HL-60/S4 treated with phorbol 12-myristate 13-acetate at 8.2 ng/mL for 4 days and 3 days (cell line): ENCODE measurements at regions not wholly inside any gene's neighbourhood (a gene's known extent, or its start where the extent isn't known, plus 50 kb on each side); places are given as distances from the start of the nearest gene placed in this dataset.
"Not testable (repeated sequence)": the region's sequence is repeated elsewhere in the genome, so short reads cannot be mapped to it uniquely, and the experiment has no call there.

ENCODE experiments used
- in situ Hi-C: fragments of 300-500 bp; cut with MboI; formaldehyde crosslinking; loops from 2 replicates; pipeline ENCODE4 v1.15.0; 2022; ENCODE audit warnings: low sequenced_read_pairs

DNA sequence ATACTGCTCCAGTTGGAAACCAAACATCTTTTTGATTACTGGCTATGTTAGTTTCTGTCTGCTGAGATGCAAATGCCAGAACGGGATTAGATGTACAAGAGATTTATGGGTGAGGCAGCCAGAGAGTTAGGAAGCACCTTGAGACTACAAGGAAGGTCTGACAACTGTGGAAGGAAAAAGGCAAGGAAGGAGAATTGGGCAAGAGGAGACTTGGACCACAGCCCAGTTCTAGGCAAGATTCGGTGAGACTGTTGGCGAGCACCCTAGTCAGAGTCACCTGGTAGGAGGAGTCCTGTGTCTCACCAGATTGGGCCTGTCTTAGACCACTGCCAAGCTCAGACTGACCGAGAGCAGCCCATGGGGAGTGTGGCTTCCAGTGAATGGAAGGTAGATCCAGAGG is 91.8 kb upstream of the F13A1 start:
- in situ Hi-C loops, result no loop called here

DNA sequence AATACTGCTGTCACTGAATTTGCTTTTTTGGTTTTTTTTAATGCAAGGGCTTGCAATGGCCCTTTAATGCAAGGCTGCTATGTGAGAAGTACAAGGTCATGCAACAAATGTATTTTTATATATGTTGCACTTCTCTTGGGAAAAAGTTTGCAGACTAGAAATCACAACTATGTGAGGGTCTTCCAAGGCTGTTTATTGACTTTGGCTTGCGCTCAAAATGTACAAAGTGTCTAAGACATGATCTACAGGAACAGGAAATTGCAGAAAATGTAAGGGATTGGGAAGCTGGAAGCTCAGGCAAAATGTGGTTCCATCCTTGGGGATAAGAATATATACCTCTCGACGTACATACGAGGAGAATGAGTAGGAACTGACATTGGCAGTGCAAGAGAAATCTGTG is 92.2 kb upstream of the F13A1 start:
- in situ Hi-C loops, result no loop called here

DNA sequence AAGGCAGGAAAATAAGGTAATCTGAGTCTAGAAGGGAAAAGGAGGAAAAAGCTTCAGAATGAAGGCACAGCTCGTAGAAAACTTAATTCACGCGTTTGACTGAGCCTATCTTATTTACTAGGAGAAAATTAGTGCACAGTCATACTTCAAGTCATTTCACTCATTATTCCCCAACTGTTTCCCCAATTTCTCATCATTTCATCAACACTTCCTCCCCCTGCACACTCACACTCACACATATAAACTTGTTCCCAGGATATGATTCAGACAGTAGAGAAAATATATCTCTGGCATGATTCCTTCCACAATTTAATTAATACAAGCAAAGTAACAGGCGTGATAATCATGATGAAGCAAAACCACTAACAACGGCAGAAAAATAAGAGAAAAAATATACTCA is 94.5 kb upstream of the F13A1 start:
- in situ Hi-C loops, result no loop called here

DNA sequence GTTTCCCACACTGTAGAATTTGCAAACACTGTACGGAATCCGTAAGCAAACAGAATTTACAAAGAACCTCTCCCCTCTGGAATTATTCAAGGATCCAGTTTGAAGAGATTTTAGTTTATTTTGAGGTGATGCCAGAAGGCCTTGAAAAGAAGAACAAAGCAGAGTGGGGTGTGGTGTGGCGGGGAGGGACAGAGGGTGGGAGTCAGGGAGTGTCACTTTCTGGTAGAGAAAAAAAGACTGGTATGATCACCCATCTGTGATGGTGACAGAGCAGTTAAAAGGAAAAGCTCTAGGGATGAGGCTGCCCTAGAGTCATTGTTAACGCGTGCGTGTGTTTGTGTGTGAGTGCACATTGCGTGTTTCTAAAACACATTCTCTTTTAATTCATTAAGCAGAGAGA is 97.0 kb upstream of the F13A1 start:
- in situ Hi-C loops, result no loop called here

DNA sequence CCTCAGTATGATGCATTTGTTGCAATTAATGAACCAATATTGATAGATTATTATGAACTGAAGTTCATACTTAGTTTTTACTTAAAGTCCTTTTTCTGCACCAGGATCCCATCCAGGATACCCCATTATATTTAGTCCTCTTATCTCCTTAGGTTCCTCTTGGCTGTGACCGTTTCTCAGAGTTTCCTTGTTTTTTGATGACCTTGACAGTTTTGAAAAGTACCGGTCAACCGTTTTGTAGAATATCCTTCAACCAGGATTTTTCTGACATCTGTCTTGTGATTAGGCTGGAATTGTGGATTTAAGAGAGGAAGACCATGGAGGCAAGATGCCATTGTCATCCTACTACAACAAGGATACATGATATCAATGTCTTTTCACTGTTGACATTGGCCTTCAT is 98.0 kb upstream of the F13A1 start:
- in situ Hi-C loops, result no loop called here

DNA sequence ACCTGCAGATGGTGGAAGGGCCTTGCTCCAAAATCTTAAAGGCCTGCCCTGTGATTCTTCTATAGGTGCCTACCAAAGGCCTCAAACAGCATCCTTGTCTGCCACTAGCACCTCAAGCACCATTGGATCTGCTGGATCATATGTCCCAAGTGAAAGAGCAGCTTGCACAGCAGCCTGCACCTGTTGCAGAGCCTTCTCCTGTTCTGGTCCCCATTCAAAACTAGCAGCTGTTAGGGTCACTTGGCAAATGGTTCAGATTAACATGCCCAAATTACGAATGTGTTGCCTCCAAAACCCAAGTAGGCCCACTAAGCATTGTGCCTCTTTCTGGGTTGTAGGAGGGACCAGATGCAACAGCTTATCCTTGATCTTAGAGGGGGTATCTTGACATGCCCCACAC is 99.6 kb upstream of the F13A1 start:
- in situ Hi-C loops, result no loop called here

DNA sequence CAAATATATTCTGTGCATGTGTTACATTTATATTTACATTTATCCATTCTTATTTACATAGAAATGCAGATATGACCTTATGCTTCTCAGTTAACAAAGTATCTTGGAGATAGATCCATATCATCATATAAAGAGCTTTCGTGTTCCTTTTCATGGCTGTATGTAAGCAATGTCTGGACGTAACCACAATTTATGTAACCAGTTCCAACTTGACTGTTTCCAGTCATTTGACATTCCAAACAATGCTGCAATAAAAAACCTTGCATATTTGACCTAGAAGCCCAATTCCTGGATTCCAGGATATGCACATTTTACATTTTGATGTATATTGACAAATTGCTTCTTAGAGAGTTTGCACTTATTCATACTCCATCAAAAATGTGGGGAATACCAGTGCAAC is 113.7 kb upstream of the F13A1 start:
- in situ Hi-C loops, result no loop called here

DNA sequence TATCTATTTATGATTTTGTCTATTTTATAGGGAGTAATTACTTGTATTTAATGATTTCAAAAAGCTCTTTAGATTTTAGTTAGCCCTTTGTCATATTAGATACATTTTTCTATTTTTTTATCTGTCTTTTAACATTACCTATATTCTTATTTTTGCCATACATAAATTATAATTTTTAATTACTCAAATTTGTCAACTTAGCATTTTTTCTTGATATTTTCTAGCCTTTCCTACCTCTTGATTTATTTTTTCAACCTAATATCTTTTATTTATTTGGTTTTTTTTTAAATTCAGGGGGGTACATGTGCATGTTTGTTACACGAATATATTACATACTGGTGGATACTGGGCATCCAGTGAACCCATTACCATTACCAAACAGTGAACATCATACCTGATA is 114.3 kb upstream of the F13A1 start:
- in situ Hi-C loops, result no loop called here

DNA sequence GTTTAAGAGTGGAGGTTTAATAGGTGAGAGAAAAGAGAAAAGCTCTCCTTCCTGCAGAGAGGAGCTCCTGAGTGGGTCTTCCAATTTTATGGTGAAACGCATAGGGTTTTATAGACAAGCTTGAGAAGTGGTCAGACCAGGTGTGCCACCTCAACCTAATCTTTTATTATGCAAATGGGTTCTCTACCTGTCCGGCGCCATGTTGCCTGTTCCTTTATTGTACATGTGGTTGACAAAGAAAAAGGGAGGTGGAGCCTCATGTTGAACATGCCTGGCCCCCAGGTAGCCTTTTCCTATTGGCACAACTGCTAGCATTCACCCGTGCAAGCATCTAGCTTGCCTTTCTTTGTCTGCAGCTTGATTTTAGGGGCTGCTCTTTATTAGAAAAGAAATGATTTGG is 115.9 kb upstream of the F13A1 start:
- in situ Hi-C loops, result no loop called here

DNA sequence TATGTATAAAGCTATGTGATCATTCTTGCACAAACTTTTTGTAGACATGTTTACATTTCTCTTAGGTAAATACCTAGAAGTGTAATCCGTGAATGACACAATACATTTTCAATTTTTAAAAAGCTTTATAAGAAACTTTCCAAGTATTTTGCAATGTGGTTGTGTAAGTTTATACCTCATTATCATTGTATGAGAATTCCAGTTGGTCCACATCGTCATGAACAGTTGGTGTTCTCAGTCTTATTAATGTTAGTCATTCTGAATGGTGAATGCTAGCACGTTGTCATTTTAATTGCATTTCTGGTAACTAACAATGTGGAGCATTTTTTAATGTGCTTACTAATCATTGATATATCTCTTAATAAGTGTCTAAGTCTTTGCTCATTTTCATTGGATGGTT is 116.5 kb upstream of the F13A1 start:
- in situ Hi-C loops, result no loop called here

DNA sequence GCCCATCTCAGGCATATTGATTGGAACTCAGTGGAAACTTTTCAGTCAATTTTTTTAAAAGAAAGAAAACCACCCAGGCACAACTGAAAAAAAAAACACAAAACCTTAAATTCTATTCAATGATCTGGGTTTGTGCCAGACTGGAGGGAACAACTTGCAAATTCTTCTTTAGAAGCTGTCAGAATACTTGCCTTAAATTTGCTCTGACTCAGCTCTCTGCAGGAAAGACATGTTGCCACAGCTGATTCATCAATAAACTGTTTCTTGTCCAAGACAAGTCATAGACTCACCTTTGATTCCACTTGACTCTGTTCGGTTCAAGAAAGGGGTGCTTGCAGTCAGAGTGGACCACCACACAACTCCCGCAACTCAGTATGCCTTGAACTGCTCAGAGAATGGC is 117.8 kb upstream of the F13A1 start:
- in situ Hi-C loops, result no loop called here

DNA sequence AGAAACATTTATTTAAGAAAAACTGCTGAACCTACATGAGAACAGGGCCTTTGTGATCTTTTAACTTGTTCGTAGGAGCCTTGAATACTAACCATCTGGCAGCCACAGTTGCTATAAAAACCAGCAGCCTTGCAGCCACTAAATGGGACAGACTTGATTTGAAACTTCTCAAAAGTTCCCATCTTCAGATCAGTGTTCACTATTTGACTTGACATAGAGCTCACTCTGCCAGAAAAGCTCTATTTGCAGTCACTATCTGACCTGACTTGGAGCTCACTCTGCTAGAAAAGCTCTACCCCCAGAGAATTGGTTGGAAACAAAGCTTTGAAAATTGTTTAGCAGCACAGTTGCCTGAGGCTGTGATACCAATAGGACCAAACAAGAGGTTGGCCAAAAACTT is 119.3 kb upstream of the F13A1 start:
- in situ Hi-C loops, result no loop called here

DNA sequence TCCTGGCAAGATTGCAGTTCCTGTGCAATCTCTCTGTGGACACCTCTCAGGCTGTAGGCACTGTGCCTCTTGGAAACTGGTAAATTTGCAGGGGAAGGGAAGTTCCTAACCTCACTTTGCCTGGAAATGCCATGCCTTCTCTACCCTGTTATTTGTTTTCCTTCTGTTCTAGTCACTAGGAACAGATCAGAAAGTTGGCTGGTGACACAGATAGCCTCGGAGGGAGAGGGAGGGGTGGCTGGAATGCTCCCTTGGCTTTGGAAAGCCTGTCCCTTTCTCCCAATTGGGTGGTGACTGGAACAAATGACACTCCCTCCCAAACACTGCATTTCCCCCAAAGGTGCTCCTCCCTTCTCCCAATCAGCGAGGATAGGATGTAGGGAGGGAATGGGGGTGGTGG is 131.5 kb upstream of the F13A1 start:
- in situ Hi-C loops, result no loop called here

DNA sequence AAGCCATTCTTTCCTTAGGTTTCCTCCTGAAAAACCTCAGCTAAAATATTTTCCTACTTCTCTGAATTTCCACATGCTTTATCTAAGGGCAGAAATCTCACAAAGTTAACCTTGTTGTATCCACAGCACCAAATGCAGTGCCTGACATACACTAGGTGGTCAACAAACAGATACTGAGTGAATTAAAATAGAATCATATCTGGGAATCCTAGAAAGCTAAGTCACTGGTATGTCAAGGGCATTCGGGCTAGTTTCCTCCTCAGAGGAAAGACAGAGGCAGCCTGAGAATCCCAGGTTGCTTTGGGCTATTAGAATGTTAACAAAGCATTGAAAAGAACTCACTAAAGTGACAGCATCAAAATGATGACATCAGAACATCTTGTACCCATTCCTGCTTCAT is 132.7 kb upstream of the F13A1 start:
- in situ Hi-C loops, result no loop called here

DNA sequence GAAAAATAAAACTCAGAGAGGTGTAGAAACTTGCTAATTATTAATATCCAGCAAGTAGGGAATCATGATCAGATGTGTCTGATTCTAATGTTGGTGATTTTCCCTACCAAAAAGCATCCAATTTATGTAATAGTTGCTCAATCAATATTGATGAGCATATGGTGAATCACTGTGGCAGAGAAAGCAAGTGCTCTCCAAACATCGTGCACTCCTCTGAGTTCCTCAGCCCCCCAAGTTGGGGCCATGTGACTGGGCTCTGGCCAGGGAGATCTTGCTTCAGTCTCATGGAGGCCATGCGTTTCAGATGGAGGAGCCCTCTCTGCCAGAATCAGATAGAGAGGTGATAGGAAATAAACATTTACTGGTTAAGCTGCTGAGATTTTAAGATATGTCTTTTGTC is 133.2 kb upstream of the LY86 start:
- in situ Hi-C loops, result no loop called here

DNA sequence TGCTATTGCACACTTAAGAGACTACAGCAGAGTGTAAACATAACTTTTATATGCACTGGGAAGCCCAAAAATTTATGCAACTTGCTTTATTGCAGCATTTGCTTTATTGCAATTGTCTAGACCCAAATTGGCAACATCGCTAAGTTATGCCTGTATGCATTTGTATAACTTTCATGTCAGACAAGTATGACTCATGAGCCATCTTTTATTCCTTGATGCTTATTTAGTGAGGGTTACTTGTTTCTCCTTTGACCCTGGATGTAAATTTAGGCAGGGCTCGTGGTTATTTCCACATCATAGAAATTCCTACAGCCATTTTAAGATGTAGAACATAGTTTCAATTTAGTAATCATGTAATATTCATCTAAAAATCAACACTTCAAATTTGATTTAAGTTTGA is 130.3 kb upstream of the LY86 start:
- in situ Hi-C loops, result no loop called here

DNA sequence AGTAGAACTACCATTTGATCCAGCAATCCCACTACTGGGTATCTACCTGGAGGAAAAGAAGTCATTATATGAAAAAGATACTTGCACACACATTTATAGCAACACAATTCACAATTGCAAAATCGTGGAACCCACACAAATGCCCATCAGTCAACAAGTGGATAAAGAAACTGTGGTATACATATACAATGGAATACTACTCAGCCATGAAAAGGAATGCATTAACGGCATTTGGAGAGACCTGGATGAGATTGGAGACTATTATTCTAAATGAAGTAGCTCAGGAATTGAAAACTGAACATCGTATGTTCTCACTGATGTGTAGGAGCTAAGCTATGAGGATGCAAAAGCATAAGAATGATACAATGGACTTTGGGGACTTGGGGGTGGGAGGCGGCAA is 128.6 kb upstream of the LY86 start:
- in situ Hi-C loops, result not testable (repeated sequence)

DNA sequence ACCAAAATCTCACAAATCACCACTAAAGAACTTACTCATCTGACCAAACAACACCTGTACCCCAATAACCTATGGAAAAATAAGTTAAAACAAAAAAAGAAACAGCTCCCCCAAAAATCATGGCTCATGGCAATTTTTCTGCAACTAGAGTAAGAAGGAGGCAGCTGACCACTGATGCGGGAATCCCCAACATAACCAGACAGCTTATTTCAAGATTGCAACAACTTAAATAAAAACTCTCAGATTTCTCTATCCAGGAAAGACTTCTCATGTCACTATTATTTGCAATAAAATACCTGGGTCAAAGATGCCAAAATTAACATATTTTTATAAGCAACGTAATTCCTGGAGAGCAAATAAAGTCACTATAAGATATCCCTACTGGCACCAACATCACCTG is 128.1 kb upstream of the LY86 start:
- in situ Hi-C loops, result no loop called here

DNA sequence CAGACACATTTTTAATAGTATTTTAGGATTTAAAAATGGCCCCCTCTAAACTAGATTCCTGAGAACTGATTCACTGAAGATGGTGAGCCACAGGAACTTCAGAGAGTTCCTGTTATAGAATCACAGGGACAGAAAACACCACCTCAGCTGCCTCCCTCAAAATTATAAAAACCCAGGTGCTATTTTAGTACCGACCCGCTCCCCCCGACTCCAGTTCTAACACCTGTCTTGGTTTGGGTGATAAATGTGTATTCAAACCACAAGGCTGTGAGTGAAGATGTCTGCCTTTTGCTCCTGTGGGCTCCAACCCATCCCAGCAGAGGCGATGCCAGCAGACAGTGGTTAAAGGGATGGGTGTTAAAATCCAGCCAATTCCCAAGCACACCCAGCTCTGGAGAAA is 127.4 kb upstream of the LY86 start:
- in situ Hi-C loops, result no loop called here

DNA sequence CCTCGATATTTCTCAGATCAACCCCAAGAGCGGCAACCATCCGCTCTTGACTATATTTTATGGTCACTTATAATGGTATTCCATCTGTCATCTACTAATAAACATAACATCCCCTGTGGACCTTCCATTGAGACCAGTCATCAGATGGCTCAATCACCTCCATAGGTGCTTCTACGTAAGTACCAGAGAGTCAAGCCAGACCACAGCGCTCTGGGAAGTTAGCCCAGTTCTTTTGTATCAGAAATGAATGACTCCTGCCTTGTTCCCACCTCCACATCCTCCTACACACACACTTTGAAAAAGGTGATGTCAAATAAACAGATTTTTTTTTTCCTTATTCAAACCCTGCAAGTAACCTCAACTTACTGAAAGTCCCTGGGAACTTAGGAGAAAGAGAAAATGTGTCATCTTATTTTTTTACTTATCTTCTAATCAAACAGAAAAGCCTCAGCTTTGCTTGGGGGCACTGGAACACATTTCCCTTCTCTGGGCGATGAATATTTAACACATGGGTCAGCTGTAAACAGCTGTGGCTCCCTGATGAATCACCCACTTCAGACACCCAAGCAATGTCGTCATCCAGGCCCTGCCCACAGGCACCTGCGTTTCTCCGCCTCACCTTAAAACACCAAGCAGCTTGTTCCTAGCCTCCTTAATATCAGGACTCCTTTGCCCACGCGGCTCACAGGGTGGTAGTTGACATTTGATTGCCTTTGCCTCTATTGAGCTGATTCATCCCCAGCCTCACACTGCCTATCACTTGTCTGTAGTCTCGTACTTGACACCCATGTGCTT is 121.4 kb upstream of the LY86 start:
- in situ Hi-C loops, result no loop called here

DNA sequence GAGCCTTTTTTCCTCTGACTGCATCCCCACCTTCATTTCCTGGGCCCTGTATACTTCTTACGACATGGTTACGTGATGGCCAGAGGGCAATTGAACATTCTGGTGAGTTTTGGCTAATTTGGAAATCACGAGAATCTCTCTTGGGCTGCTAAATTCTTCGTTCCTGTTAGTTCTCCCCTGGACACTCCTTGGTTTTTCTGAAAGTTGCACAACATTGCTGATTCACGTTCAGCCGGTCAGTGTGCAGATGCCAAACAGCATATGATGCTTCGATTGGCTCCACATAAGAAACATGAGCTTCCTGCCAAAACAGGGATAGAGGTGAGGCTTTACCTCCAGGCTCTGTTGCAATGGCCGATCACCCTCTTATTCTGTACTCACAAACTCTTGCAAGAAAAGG is 119.4 kb upstream of the LY86 start:
- in situ Hi-C loops, result no loop called here

DNA sequence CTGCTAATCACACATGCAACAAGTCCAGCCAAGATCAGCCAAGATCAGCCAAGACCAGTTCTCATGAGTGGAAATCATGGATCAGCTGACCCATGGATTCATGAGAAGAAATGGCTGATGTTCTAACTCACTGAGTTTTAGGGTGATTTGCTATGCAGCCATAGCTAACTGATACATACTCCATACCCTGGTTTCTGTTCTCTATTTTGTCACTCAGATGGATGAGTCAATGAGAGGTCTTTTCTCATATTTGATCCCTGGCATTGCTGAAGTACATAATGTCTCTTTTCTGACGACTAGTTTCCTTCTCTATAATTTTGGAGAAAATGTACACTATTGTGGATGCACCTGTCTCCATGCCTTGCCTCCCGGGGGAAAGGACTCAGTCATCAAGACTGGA is 118.4 kb upstream of the LY86 start:
- in situ Hi-C loops, result no loop called here

DNA sequence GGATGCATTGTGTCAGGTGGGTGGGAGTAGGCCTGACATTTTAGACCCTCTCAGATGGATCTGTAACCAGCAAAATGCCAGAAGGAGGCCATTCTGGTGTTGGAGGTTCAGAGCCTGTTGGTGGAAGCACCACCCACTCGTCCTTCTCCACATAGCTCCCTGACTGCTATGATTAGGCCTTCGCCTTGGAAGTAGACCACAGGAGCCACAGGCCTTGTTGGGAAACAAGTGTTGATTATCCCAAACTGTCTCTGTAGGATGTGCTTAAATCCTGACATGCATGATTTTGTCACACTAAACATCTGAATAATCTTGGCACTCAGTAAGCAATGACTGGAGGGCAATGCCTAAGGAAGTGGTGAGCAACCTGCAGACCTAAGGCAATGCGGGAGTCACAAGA is 117.2 kb upstream of the LY86 start:
- in situ Hi-C loops, result no loop called here
